ENCODE measurements at regions not wholly inside any gene's neighbourhood (a gene's known extent, or its start where the extent isn't known, plus 50 kb on each side); places are given as distances from the start of the nearest gene placed in this dataset.

GRCh38 chr2:8510519-8510918, 171.3 kb upstream of the ID2 start:
- TF ChIP-seq ZNF704 (tag by site-specific recombination; IDR thresholded peaks at IDR 0.05): no peak
- TF ChIP-seq CTCF (tag by site-specific recombination; IDR thresholded peaks at IDR 0.05): no peak
- TF ChIP-seq ZNF223 (tag by site-specific recombination; IDR thresholded peaks at IDR 0.05): no peak
- TF ChIP-seq ZFP3 (tag by site-specific recombination; IDR thresholded peaks at IDR 0.05; ENCODE audit: low read depth): no peak
- TF ChIP-seq ZBTB7A (tag by site-specific recombination; IDR thresholded peaks at IDR 0.05; ENCODE audit: low read depth): no peak
- no peak for TF ChIP-seq SP3 (tag by site-specific recombination; IDR thresholded peaks at IDR 0.05)
- TF ChIP-seq ZSCAN16 (tag by site-specific recombination; IDR thresholded peaks at IDR 0.05): no peak
- TF ChIP-seq ZNF23 (tag by site-specific recombination; IDR thresholded peaks at IDR 0.05; ENCODE audit: borderline replicate concordance): no peak
- TF ChIP-seq ZNF274 (IDR thresholded peaks at IDR 0.05; ENCODE audit: low read length): no peak
- no peak for TF ChIP-seq ZNF274 (tag by site-specific recombination; IDR thresholded peaks at IDR 0.05; ENCODE audit: borderline replicate concordance)
- TF ChIP-seq ZNF121 (tag by site-specific recombination; IDR thresholded peaks at IDR 0.05): no peak
- TF ChIP-seq ZNF280D (tag by site-specific recombination; IDR thresholded peaks at IDR 0.05): no peak
- TF ChIP-seq TCF7L2 (IDR thresholded peaks at IDR 0.05; ENCODE audit: borderline replicate concordance, low read depth, low read length): no peak
